Mucosa of rectum (tissue), 2 donors: ENCODE measurements at regions not wholly inside any gene's neighbourhood (a gene's known extent, or its start where the extent isn't known, plus 50 kb on each side); places are given as distances from the start of the nearest gene placed in this dataset.

Source experiments
- H3K27ac ChIP-seq, 2 donors: one replicate each; pipeline ENCODE4 v1.7.0; 2013; ENCODE audit warnings: inconsistent platforms in 2 of 2, low read depth in 2 of 2, low read length in 2 of 2
- H3K27me3 ChIP-seq, 2 donors: one replicate each; pipeline ENCODE4 v1.7.0; 2013; ENCODE audit warnings: low read length in 2 of 2; ENCODE audit not compliant: control insufficient read depth in 2 of 2, insufficient read depth in 2 of 2
- H3K36me3 ChIP-seq, 2 donors: one replicate each; pipeline ENCODE4 v1.7.0; 2013; ENCODE audit warnings: low read length in 2 of 2; ENCODE audit not compliant: control insufficient read depth in 2 of 2, insufficient read depth in 2 of 2
- H3K4me1 ChIP-seq, 2 donors: one replicate each; pipeline ENCODE4 v1.7.0; 2013; ENCODE audit warnings: low read length in 2 of 2, mild to moderate bottlenecking in 1 of 2; ENCODE audit not compliant: control insufficient read depth in 2 of 2, insufficient read depth in 2 of 2
- H3K4me3 ChIP-seq, 2 donors: one replicate each; pipeline ENCODE4 v1.7.0; 2013; ENCODE audit warnings: low read length in 2 of 2
- H3K9ac ChIP-seq, 2 donors: one replicate each; pipeline ENCODE4 v1.7.0; 2013; ENCODE audit warnings: low read length in 2 of 2, low read depth in 1 of 2, mild to moderate bottlenecking in 1 of 2
- H3K9me3 ChIP-seq, 2 donors: one replicate each; pipeline ENCODE4 v1.7.0; 2013; ENCODE audit warnings: low read length in 2 of 2; ENCODE audit not compliant: control insufficient read depth in 2 of 2
- donor health status: healthy.
- donor health status: Normal muscosa, but diverticular disease.

- Histone ChIP-seq H3K9ac (no peak overlapping the region), H3K27ac (no peak overlapping the region), H3K27me3 (no peaks in the 10 kb centered on the region), H3K4me1 (no peaks in the 10 kb centered on the region), H3K36me3 (no peaks in the 10 kb centered on the region), H3K9me3 (no peaks in the 10 kb centered on the region), H3K4me3 (no peak overlapping the region)
These were observed 197.3 kb upstream of the DDHD1 start for GRCh38 chr14:53350429-53350828.

GRCh38 chr14:53346988-53347387 is 193.9 kb upstream of the DDHD1 start:
- no peaks in the 10 kb centered on the region for H3K9me3 ChIP-seq
- H3K36me3 ChIP-seq: no peaks in the 10 kb centered on the region
- H3K27ac ChIP-seq: no peak overlapping the region
- H3K4me1 ChIP-seq: no peaks in the 10 kb centered on the region
- H3K27me3 ChIP-seq: no peaks in the 10 kb centered on the region
- H3K9ac ChIP-seq: no peak overlapping the region
- H3K4me3 ChIP-seq: no peak overlapping the region

DNA sequence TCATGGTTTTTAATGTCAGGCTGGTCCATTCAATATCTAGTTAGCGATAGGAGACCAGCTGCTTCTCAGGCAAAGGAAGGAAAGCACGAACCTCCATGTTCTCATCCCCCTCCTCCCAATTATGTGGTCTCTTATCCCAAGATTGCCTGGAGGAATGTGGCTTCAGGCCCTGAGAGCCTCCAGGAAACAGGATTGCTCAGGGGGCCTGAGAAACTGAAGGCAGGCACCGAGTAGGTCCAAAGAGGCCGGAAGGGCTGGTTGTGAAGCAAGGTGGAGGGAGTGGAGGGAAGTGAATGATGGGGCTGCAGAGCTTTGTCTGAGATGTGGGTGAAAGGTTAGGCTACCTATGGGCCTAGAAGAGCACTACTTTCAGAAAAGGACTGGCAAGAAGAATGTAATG is 188.2 kb upstream of the DDHD1 start:
- Histone ChIP-seq H3K4me1 (no peaks in the 10 kb centered on the region), H3K27me3 (no peaks in the 10 kb centered on the region), H3K9ac (no peak overlapping the region), H3K36me3 (no peaks in the 10 kb centered on the region), H3K9me3 (no peaks in the 10 kb centered on the region), H3K27ac (no peak overlapping the region), H3K4me3 (no peak overlapping the region)

- H3K27ac ChIP-seq: no peak overlapping the region
- no peak overlapping the region for H3K4me3 ChIP-seq
- H3K9me3 ChIP-seq: no peaks in the 10 kb centered on the region
- H3K9ac ChIP-seq: no peak overlapping the region
- no peaks in the 10 kb centered on the region for H3K4me1 ChIP-seq
- no peaks in the 10 kb centered on the region for H3K36me3 ChIP-seq
- H3K27me3 ChIP-seq: no peaks in the 10 kb centered on the region
These were observed 185.1 kb upstream of the DDHD1 start for GRCh38 chr14:53338192-53338591.

DNA sequence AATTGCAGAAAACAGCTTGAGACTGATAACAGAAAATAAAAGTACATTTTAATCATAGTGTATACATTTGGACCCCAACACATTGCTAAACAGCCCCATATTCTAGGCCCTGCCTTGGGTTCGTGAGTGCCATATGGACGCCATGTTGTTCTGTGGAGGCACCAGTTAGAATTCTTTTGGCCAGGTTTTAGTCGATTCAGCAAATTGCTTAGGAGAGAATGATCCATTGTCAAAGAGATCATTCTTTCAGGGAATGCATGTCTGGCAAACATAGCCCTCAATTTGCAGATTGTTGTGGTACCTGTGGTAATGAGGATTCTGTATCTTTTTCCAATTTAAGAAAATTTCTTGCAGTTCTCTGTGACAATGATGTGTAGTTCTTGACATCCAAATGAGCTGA is 183.6 kb upstream of the DDHD1 start:
- no peaks in the 10 kb centered on the region for H3K36me3 ChIP-seq
- no peak overlapping the region for H3K9ac ChIP-seq
- no peaks in the 10 kb centered on the region for H3K4me1 ChIP-seq
- H3K27ac ChIP-seq: no peak overlapping the region
- H3K27me3 ChIP-seq: no peaks in the 10 kb centered on the region
- H3K9me3 ChIP-seq: no peaks in the 10 kb centered on the region
- H3K4me3 ChIP-seq: no peak overlapping the region

DNA sequence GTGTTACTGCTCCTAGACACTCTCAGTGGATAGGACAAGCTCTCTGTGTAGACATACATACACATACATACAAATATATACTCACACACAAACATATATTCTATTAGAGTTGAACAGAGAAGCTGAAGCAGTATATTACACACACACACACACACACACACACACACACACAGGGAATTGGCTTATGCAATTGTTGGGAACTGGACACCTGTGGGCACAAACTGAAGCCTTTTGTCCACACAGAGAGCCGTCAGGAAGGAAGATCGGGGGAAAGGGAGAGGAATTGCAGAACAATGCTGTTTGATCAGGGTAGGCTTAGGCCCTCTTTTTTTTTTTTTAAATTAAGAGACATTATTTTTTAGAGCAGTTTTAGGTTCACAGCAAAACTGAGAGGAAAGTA is 180.7 kb upstream of the DDHD1 start:
- H3K27ac ChIP-seq: no peak overlapping the region
- no peaks in the 10 kb centered on the region for H3K27me3 ChIP-seq
- no peaks in the 10 kb centered on the region for H3K9me3 ChIP-seq
- H3K4me3 ChIP-seq: no peak overlapping the region
- H3K4me1 ChIP-seq: no peaks in the 10 kb centered on the region
- H3K9ac ChIP-seq: no peak overlapping the region
- no peaks in the 10 kb centered on the region for H3K36me3 ChIP-seq

DNA sequence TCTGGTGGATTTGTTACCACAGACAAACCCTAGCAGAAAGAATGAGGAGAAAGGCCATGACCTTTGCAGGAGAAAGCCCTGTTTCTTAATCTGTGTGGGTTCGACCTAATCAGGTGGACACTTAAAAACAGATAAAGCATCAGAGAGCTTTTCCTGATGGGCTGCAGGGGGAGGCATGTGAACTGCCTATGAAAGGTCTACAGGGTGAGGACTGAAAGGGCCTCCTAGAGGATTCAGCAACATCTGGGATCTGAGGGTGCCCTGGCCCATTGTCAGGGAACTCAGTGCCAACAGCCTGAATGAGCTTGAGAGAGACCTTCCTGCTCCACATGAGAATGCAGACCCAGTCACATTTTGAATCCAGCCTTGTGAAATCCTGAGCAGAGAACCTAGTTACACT is 178.8 kb upstream of the DDHD1 start:
- Histone ChIP-seq H3K9ac (no peak overlapping the region), H3K27ac (no peak overlapping the region), H3K36me3 (no peaks in the 10 kb centered on the region), H3K27me3 (no peaks in the 10 kb centered on the region), H3K9me3 (no peaks in the 10 kb centered on the region), H3K4me1 (no peaks in the 10 kb centered on the region), H3K4me3 (no peak overlapping the region)

DNA sequence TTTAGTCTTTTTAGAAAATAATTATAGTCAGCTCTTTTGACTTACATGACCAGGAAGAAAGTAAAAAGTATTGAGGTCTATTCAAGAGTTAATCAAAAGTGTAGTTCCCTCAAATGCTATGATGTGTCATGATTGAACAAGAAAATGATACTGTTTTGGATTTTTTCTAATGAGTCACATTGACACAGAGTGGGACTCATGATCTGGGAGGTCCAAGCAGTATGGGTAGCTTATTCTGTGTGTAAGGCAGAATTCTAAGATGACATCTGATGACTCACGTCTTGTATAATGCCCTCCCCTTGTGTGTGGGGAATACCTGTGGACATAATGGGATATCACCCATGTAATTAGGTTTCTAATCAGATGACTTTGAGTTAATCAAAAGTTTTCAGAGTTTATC is 178.1 kb upstream of the DDHD1 start:
- no peak overlapping the region for H3K27ac ChIP-seq

DNA sequence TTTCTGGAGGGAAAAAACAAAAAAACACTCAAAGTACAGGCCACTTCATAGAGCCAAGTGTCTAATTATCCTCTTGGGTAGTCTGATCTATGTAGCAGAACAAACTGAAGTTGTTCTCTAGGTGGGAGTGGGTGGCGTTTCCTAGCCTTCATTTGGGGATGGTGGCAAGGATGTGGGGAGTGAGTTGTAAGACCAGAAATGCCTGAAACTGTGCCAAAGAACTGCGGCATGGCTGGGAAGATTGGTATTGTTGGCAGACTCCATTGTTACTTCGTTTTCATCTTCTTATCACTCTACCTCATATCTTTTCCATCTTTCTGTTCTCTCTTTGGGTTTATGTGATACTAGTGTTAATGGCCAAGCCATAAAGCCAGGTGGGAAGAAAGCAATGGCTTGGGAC is 177.3 kb upstream of the DDHD1 start:
- Histone ChIP-seq H3K4me1 (no peaks in the 10 kb centered on the region), H3K27ac (no peak overlapping the region), H3K27me3 (no peaks in the 10 kb centered on the region), H3K9ac (no peak overlapping the region), H3K4me3 (no peak overlapping the region), H3K36me3 (no peaks in the 10 kb centered on the region), H3K9me3 (no peaks in the 10 kb centered on the region)

More for the DNA sequence above, 178.1 kb upstream of the DDHD1 start:
- no peaks in the 10 kb centered on the region for H3K27me3 ChIP-seq
- H3K9ac ChIP-seq: no peak overlapping the region
- no peak overlapping the region for H3K4me3 ChIP-seq
- no peaks in the 10 kb centered on the region for H3K4me1 ChIP-seq
- H3K9me3 ChIP-seq: no peaks in the 10 kb centered on the region
- no peaks in the 10 kb centered on the region for H3K36me3 ChIP-seq

- Histone ChIP-seq H3K36me3 (no peaks in the 10 kb centered on the region), H3K4me3 (no peak overlapping the region), H3K9me3 (no peaks in the 10 kb centered on the region), H3K9ac (no peak overlapping the region), H3K27ac (no peak overlapping the region), H3K27me3 (no peaks in the 10 kb centered on the region), H3K4me1 (no peaks in the 10 kb centered on the region)
These were observed 175.7 kb upstream of the DDHD1 start for GRCh38 chr14:53328841-53329240.

DNA sequence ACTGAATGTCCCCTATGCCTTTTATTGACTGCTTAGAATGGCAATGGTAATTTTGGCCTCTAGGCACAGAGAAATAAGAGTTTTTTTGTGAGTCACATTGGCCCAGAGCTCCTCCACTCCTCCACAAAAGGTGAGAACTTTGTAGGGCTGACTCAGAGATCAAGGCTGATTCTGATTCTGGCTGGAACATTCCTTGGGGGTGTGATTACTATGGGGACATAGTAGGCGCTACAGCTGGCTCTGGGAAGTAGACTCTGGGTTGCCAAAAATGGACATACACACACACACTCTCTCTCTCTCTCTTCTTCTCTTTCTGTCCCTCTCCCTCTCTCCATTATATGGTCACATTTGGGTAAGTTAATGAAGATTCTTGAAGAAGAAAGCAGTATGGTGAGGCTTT is 174.6 kb upstream of the DDHD1 start:
- Histone ChIP-seq H3K9me3 (no peaks in the 10 kb centered on the region), H3K36me3 (no peaks in the 10 kb centered on the region), H3K4me1 (no peaks in the 10 kb centered on the region), H3K27ac (no peak overlapping the region), H3K4me3 (no peak overlapping the region), H3K9ac (no peak overlapping the region), H3K27me3 (no peaks in the 10 kb centered on the region)
